ENCODE measurements at regions not wholly inside any gene's neighbourhood (a gene's known extent, or its start where the extent isn't known, plus 50 kb on each side); places are given as distances from the start of the nearest gene placed in this dataset.

- Histone ChIP-seq H3K9me3 (peaks cover 0 to 3% (median 0%) of the 10 kb centered on the region in 4 donors), H3K27ac (replicated peaks in 1 of 4) (no peak overlapping the region), H3K27me3 (no peaks in the 10 kb centered on the region), H3K36me3 (no peaks in the 10 kb centered on the region), H3K4me3 (no peak overlapping the region), H3K4me1 (no peaks in the 10 kb centered on the region)
- intact Hi-C loops (cut with DNase I): no loop called here
- TF ChIP-seq POLR2A (IDR thresholded peaks at IDR 0.05; ENCODE audit: low read depth): no peak
- TF ChIP-seq EP300 (IDR thresholded peaks at IDR 0.05): no peak
- TF ChIP-seq POLR2AphosphoS5 (IDR thresholded peaks at IDR 0.05): no peak
- TF ChIP-seq, protein P1, sequence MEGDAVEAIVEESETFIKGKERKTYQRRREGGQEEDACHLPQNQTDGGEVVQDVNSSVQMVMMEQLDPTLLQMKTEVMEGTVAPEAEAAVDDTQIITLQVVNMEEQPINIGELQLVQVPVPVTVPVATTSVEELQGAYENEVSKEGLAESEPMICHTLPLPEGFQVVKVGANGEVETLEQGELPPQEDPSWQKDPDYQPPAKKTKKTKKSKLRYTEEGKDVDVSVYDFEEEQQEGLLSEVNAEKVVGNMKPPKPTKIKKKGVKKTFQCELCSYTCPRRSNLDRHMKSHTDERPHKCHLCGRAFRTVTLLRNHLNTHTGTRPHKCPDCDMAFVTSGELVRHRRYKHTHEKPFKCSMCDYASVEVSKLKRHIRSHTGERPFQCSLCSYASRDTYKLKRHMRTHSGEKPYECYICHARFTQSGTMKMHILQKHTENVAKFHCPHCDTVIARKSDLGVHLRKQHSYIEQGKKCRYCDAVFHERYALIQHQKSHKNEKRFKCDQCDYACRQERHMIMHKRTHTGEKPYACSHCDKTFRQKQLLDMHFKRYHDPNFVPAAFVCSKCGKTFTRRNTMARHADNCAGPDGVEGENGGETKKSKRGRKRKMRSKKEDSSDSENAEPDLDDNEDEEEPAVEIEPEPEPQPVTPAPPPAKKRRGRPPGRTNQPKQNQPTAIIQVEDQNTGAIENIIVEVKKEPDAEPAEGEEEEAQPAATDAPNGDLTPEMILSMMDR (IDR thresholded peaks at IDR 0.05): no peak
- no peak for DNase-seq (ENCODE audit: extremely low spot score)
These were observed 151.8 kb upstream of the HNMT start for GRCh38 chr2:137812517-137812916.

GRCh38 chr2:137813176-137813575 is 151.1 kb upstream of the HNMT start:
- intact Hi-C loops (cut with DNase I): no loop called here
- no peak overlapping the region for H3K4me3 ChIP-seq
- no peaks in the 10 kb centered on the region for H3K27me3 ChIP-seq

DNA sequence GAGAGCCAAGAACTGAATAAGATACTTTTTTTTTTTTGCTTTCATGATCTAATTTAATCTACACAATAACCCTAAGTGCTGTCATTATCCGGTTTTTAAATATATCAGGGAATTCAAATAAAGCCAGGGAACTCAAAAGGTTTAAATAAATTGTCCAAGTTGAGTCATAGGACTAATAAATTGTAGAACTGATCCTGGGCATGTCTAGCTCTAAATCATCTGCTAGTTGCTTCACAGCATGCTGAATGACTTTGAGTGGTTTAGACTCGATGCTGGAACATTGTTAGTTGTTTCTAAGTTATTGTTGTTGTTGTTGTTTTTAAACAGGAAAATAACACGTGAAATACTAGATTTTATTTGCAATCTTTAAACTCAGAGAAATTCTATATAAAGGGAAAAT is 147.2 kb upstream of the HNMT start:
- no peaks in the 10 kb centered on the region for H3K9me3 ChIP-seq
- H3K27me3 ChIP-seq: no peaks in the 10 kb centered on the region
- H3K27ac ChIP-seq (replicated peaks in 1 of 4): no peak overlapping the region
- H3K4me3 ChIP-seq: no peak overlapping the region
- DNase-seq (ENCODE audit: extremely low spot score): no peak
- WGBS: 66% methylated on average over 3 of the region's 3 CpGs
- intact Hi-C loops (cut with DNase I): no loop called here
- H3K4me1 ChIP-seq: no peaks in the 10 kb centered on the region
- H3K36me3 ChIP-seq: no peaks in the 10 kb centered on the region
- no peak for TF ChIP-seq POLR2AphosphoS5 (IDR thresholded peaks at IDR 0.05)

More at GRCh38 chr2:137813176-137813575, 151.1 kb upstream of the HNMT start:
- TF ChIP-seq POLR2A (IDR thresholded peaks at IDR 0.05; ENCODE audit: low read depth): no peak
- TF ChIP-seq POLR2AphosphoS5 (IDR thresholded peaks at IDR 0.05): no peak
- TF ChIP-seq, protein P1 (IDR thresholded peaks at IDR 0.05): no peak
- TF ChIP-seq EP300 (IDR thresholded peaks at IDR 0.05): no peak
- Histone ChIP-seq H3K27ac (replicated peaks in 1 of 4) (no peak overlapping the region), H3K9me3 (peaks cover 0 to 3% (median 0%) of the 10 kb centered on the region in 4 donors), H3K36me3 (no peaks in the 10 kb centered on the region), H3K4me1 (no peaks in the 10 kb centered on the region)
- no peak for DNase-seq (ENCODE audit: extremely low spot score)
- WGBS: 89% methylated on average over 3 of the region's 3 CpGs

- TF ChIP-seq EP300 (IDR thresholded peaks at IDR 0.05) (no peak), POLR2A (IDR thresholded peaks at IDR 0.05; ENCODE audit: low read depth) (no peak), POLR2AphosphoS5 (IDR thresholded peaks at IDR 0.05) (no peak)
- TF ChIP-seq, protein P1 (IDR thresholded peaks at IDR 0.05): no peak
- no peaks in the 10 kb centered on the region for H3K36me3 ChIP-seq
- WGBS: 83% methylated on average over 4 of the region's 4 CpGs
- H3K4me3 ChIP-seq: no peak overlapping the region
- H3K27me3 ChIP-seq: no peaks in the 10 kb centered on the region
- H3K27ac ChIP-seq (replicated peaks in 1 of 4): no peak overlapping the region
- H3K9me3 ChIP-seq: no peaks in the 10 kb centered on the region
- no peaks in the 10 kb centered on the region for H3K4me1 ChIP-seq
- no peak for DNase-seq (ENCODE audit: extremely low spot score)
- intact Hi-C loops (cut with DNase I): no loop called here
These were observed 141.1 kb upstream of the HNMT start for GRCh38 chr2:137823196-137823595.

- no peak overlapping the region for H3K27ac ChIP-seq (replicated peaks in 1 of 4)
- TF ChIP-seq, protein P1 (IDR thresholded peaks at IDR 0.05): no peak
- no peak for TF ChIP-seq POLR2AphosphoS5 (IDR thresholded peaks at IDR 0.05)
- no peak for TF ChIP-seq EP300 (IDR thresholded peaks at IDR 0.05)
- TF ChIP-seq POLR2A (IDR thresholded peaks at IDR 0.05; ENCODE audit: low read depth): no peak
- H3K4me3 ChIP-seq: no peak overlapping the region
- 63% methylated on average over 1 of the region's 1 CpG for WGBS
- H3K4me1 ChIP-seq: no peaks in the 10 kb centered on the region
- no peak for DNase-seq (ENCODE audit: extremely low spot score)
- H3K9me3 ChIP-seq: no peaks in the 10 kb centered on the region
- intact Hi-C loops (cut with DNase I): no loop called here
- H3K27me3 ChIP-seq: no peaks in the 10 kb centered on the region
- no peaks in the 10 kb centered on the region for H3K36me3 ChIP-seq
These were observed 139.8 kb upstream of the HNMT start for GRCh38 chr2:137824501-137824900.
